Endodermal cell (in vitro differentiated cells): ENCODE measurements at regions not wholly inside any gene's neighbourhood (a gene's known extent, or its start where the extent isn't known, plus 50 kb on each side); places are given as distances from the start of the nearest gene placed in this dataset.

Source experiments
- DNase-seq: peaks from one replicate; pipeline ENCODE4 v3.0.0-alpha.2; 2017
- H3K27ac ChIP-seq: 2 replicates; pipeline ENCODE4 v1.5.1; 2013; ENCODE audit warnings: mild to moderate bottlenecking, low read depth, low read length, moderate library complexity
- H3K27me3 ChIP-seq: 2 replicates; pipeline ENCODE4 v1.6.1; 2013; ENCODE audit warnings: mild to moderate bottlenecking, low read length, moderate library complexity; ENCODE audit not compliant: insufficient read depth, control insufficient read depth, poor library complexity, severe bottlenecking
- H3K36me3 ChIP-seq: 2 replicates; pipeline ENCODE4 v1.7.0; 2013; ENCODE audit warnings: mild to moderate bottlenecking, low read length, moderate library complexity; ENCODE audit not compliant: control insufficient read depth, insufficient read depth
- H3K4me1 ChIP-seq: one replicate; pipeline ENCODE4 v1.7.0; 2013; ENCODE audit warnings: low read length; ENCODE audit not compliant: control insufficient read depth, insufficient read depth
- H3K4me3 ChIP-seq: 2 replicates; pipeline ENCODE4 v1.5.1; 2013; ENCODE audit warnings: mild to moderate bottlenecking, low read length, moderate library complexity
- H3K9ac ChIP-seq: 2 replicates; pipeline ENCODE4 v1.6.1; 2013; ENCODE audit warnings: mild to moderate bottlenecking, low read length, moderate library complexity; ENCODE audit not compliant: poor library complexity, severe bottlenecking; ENCODE audit errors: extremely low read depth
- H3K9me3 ChIP-seq: 2 replicates; pipeline ENCODE4 v1.6.1; 2013; ENCODE audit warnings: mild to moderate bottlenecking, low read length, moderate library complexity; ENCODE audit not compliant: control insufficient read depth
- H3K27ac Mint-ChIP-seq: 2 replicates; pipeline ENCODE4 v1.8.0; 2020; ENCODE audit warnings: mixed read lengths
- H3K27me3 Mint-ChIP-seq: 2 replicates; pipeline ENCODE4 v1.8.0; 2021; ENCODE audit warnings: mild to moderate bottlenecking, mixed read lengths; ENCODE audit not compliant: insufficient read depth
- H3K36me3 Mint-ChIP-seq: 2 replicates; pipeline ENCODE4 v1.8.0; 2020; ENCODE audit warnings: low read depth, mixed read lengths
- H3K4me1 Mint-ChIP-seq: 2 replicates; pipeline ENCODE4 v1.8.0; 2020; ENCODE audit warnings: mixed read lengths
- H3K4me3 Mint-ChIP-seq: 2 replicates; pipeline ENCODE4 v1.8.0; 2020; ENCODE audit warnings: mild to moderate bottlenecking, moderate library complexity, mixed read lengths
- H3K9me3 Mint-ChIP-seq: 2 replicates; pipeline ENCODE4 v1.8.0; 2020; ENCODE audit warnings: mild to moderate bottlenecking, mixed read lengths
- WGBS, 2 experiments: methylation state at CpG; one replicate each; pipeline versions ENCODE4 v1.1.5 to v1.1.7; 2013; ENCODE audit warnings: missing lambda C conversion rate in 2 of 2, mixed read lengths in 1 of 2; ENCODE audit not compliant: insufficient coverage in 1 of 2, insufficient read length in 1 of 2; 5-methylcytosine and 5-hydroxymethylcytosine counted together
- TF ChIP-seq, protein P1 (sequence below): fragments of 200-600 bp; sonication (generic); conservative IDR thresholded peaks from 2 replicates; pipeline ENCODE4 v1.5.0; 2021; ENCODE audit warnings: antibody characterized with exemption, mild to moderate bottlenecking

DNA sequence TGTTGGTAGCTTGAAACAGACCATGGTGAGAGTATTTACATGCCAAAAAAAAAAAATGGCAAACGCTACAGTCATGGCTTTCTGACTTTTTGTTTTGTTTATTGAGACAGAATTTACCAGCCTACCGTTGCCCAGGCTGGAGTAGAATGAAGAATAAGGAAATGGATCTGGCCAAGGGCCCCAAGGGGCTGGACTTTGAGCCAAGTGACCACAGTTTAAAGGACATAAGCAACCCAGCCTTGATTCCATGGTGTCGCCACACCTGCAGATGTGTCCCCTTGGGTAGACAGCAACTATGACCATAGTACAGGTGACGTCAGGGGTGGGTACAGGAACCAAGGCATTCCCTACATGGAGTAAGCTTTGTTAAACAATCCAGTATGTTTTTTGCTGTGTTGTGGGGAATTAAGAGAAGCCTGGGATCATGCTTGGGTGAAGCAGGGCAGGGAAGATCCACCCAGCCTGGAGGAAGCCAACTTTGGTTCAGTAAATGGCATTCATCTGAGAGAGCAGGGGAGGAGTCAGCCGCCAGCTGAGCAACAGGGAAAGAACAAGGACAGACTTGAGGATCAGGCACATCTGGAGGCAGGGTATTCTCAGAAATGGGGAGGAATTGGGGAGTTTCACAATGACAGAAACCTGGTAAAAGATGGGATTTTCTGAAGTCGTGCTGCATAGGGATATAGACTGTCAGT, 110.3 kb upstream of the SH3BP4 start:
- peaks cover 22% of the 10 kb centered on the region for H3K4me1 Mint-ChIP-seq
- no peaks in the 10 kb centered on the region for H3K9me3 Mint-ChIP-seq
- no peak overlapping the region for H3K4me3 ChIP-seq
- H3K36me3 ChIP-seq = no peaks in the 10 kb centered on the region
- no peak overlapping the region for H3K27ac ChIP-seq
- TF ChIP-seq, protein P1, sequence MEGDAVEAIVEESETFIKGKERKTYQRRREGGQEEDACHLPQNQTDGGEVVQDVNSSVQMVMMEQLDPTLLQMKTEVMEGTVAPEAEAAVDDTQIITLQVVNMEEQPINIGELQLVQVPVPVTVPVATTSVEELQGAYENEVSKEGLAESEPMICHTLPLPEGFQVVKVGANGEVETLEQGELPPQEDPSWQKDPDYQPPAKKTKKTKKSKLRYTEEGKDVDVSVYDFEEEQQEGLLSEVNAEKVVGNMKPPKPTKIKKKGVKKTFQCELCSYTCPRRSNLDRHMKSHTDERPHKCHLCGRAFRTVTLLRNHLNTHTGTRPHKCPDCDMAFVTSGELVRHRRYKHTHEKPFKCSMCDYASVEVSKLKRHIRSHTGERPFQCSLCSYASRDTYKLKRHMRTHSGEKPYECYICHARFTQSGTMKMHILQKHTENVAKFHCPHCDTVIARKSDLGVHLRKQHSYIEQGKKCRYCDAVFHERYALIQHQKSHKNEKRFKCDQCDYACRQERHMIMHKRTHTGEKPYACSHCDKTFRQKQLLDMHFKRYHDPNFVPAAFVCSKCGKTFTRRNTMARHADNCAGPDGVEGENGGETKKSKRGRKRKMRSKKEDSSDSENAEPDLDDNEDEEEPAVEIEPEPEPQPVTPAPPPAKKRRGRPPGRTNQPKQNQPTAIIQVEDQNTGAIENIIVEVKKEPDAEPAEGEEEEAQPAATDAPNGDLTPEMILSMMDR = no peak
- no peak overlapping the region for H3K27ac Mint-ChIP-seq
- DNase-seq = no peak
- H3K9ac ChIP-seq = no peak overlapping the region
- 83 to 84% methylated on average over 5 to 6 of the region's 6 CpGs for WGBS, 2 experiments
- no peaks in the 10 kb centered on the region for H3K27me3 Mint-ChIP-seq
- H3K27me3 ChIP-seq = no peaks in the 10 kb centered on the region
- no peaks in the 10 kb centered on the region for H3K9me3 ChIP-seq
- H3K36me3 Mint-ChIP-seq = no peaks in the 10 kb centered on the region
- no peak overlapping the region for H3K4me3 Mint-ChIP-seq
- no peaks in the 10 kb centered on the region for H3K4me1 ChIP-seq

DNA sequence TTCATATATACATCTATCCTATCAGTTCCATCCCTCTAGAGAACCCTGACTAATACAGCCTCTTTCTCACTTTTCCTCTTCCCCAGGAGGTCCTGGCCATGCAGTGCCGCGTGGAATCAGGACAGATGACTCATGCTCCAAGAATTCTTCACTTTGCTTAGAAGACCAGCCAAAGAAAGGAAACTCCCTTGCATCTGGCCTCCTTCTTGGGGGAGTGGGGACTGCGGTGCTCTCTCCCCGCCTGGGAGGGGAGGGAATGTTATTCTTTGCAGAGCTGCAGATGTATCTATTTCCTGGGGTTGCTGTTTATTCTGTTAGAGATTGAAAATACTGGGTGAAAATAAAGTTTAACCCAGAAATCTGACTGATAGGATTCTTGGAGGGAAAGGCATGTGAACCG, 111.5 kb upstream of the SH3BP4 start:
- Histone ChIP-seq H3K9me3 (no peaks in the 10 kb centered on the region), H3K9ac (no peak overlapping the region), H3K27ac (peak overlapping the region; percentile 12), H3K4me3 (no peak overlapping the region), H3K4me1 (no peaks in the 10 kb centered on the region), H3K27me3 (no peaks in the 10 kb centered on the region), H3K36me3 (no peaks in the 10 kb centered on the region)
- no peaks in the 10 kb centered on the region for H3K27me3 Mint-ChIP-seq
- TF ChIP-seq, protein P1 = no peak
- no peak overlapping the region for H3K4me3 Mint-ChIP-seq
- H3K9me3 Mint-ChIP-seq = no peaks in the 10 kb centered on the region
- peak overlapping the region; percentile 71 for H3K27ac Mint-ChIP-seq
- DNase-seq = peak; percentile 86
- WGBS, 2 experiments = 36% methylated on average over 5 of the region's 5 CpGs; no CpG with 5 or more reads in 1 of the 2 experiments
- peaks cover 22% of the 10 kb centered on the region for H3K4me1 Mint-ChIP-seq
- H3K36me3 Mint-ChIP-seq = no peaks in the 10 kb centered on the region

DNA sequence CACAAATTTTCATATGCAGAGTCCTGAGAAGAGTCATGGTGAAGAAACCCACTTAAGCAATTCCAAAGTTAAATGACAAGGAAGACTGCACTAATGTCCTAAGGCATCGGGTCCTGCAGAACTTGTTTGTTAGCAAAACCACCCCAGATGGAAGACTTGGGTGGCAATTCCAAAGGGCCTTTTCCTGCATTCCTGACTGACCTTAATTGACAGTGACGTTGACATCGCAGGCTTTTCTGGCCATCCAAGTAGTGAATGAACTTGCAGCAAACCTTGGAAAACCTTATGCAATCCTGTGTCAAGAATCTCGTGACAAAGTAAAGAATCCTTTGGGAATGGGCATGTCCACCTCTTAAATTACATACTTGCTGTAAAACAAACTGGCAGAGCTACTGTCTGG, 112.5 kb upstream of the SH3BP4 start:
- H3K4me3 Mint-ChIP-seq = no peak overlapping the region
- H3K27me3 Mint-ChIP-seq = no peaks in the 10 kb centered on the region
- TF ChIP-seq, protein P1 = no peak
- Histone ChIP-seq H3K4me1 (no peaks in the 10 kb centered on the region), H3K4me3 (no peak overlapping the region), H3K36me3 (no peaks in the 10 kb centered on the region), H3K27ac (no peak overlapping the region), H3K9me3 (no peaks in the 10 kb centered on the region), H3K27me3 (no peaks in the 10 kb centered on the region), H3K9ac (no peak overlapping the region)
- WGBS, 2 experiments = 92 to 93% methylated on average over 4 of the region's 4 CpGs
- H3K27ac Mint-ChIP-seq = no peak overlapping the region
- H3K36me3 Mint-ChIP-seq = no peaks in the 10 kb centered on the region
- H3K9me3 Mint-ChIP-seq = no peaks in the 10 kb centered on the region
- no peak for DNase-seq
- peaks cover 22% of the 10 kb centered on the region for H3K4me1 Mint-ChIP-seq
